HG03045 (cell line): ENCODE measurements at regions not wholly inside any gene's neighbourhood (a gene's known extent, or its start where the extent isn't known, plus 50 kb on each side); places are given as distances from the start of the nearest gene placed in this dataset.

Source experiments
- ATAC-seq: cut with Tn5 transposase; IDR thresholded peaks from one replicate; pipeline ENCODE4 v1.9.1; 2021; ENCODE audit warnings: mild to moderate bottlenecking, moderate library complexity; ENCODE audit not compliant: unreplicated experiment

GRCh38 chr3:34175636-34176176 is 377.3 kb downstream of the PDCD6IP start:
- no peak for ATAC-seq

- no peak for ATAC-seq
Measured at GRCh38 chr3:34176723-34177122, 378.3 kb downstream of the PDCD6IP start.

GRCh38 chr3:34178415-34178814 is 380.0 kb downstream of the PDCD6IP start:
- ATAC-seq = no peak

GRCh38 chr3:34179716-34180115 is 381.3 kb downstream of the PDCD6IP start:
- no peak for ATAC-seq

- no peak for ATAC-seq
Measured at GRCh38 chr3:34180532-34180931, 382.1 kb downstream of the PDCD6IP start.

- no peak for ATAC-seq
Measured at GRCh38 chr3:34183114-34183513, 384.7 kb downstream of the PDCD6IP start.

- no peak for ATAC-seq
Measured at GRCh38 chr3:34183611-34184340, 385.3 kb downstream of the PDCD6IP start.

- ATAC-seq = no peak
Measured at GRCh38 chr3:34185301-34185700, 386.9 kb downstream of the PDCD6IP start.

GRCh38 chr3:34189133-34189532 is 390.7 kb downstream of the PDCD6IP start:
- ATAC-seq = no peak

GRCh38 chr3:34196914-34197313 is 398.5 kb downstream of the PDCD6IP start:
- no peak for ATAC-seq

GRCh38 chr3:34198309-34198708 is 399.9 kb downstream of the PDCD6IP start:
- ATAC-seq = no peak

- ATAC-seq = peak; percentile 67
Measured at GRCh38 chr3:34200576-34200975, 402.1 kb downstream of the PDCD6IP start.

GRCh38 chr3:34202975-34203374 is 404.5 kb downstream of the PDCD6IP start:
- no peak for ATAC-seq

GRCh38 chr3:34203386-34203785 is 405.0 kb downstream of the PDCD6IP start:
- ATAC-seq = no peak

- no peak for ATAC-seq
Measured at GRCh38 chr3:34207002-34207401, 408.6 kb downstream of the PDCD6IP start.

GRCh38 chr3:34207806-34208205 is 409.4 kb downstream of the PDCD6IP start:
- no peak for ATAC-seq

GRCh38 chr3:34212175-34212574 is 413.7 kb downstream of the PDCD6IP start:
- no peak for ATAC-seq

GRCh38 chr3:34212656-34213055 is 414.2 kb downstream of the PDCD6IP start:
- no peak for ATAC-seq

- ATAC-seq = no peak
Measured at GRCh38 chr3:34213478-34213877, 415.0 kb downstream of the PDCD6IP start.

- no peak for ATAC-seq
Measured at GRCh38 chr3:34216711-34217335, 418.4 kb downstream of the PDCD6IP start.

- ATAC-seq = no peak
Measured at GRCh38 chr3:34218706-34219385, 420.4 kb downstream of the PDCD6IP start.

- no peak for ATAC-seq
Measured at GRCh38 chr3:34219556-34219955, 421.1 kb downstream of the PDCD6IP start.
